ENCODE measurements at regions not wholly inside any gene's neighbourhood (a gene's known extent, or its start where the extent isn't known, plus 50 kb on each side); places are given as distances from the start of the nearest gene placed in this dataset.

DNA sequence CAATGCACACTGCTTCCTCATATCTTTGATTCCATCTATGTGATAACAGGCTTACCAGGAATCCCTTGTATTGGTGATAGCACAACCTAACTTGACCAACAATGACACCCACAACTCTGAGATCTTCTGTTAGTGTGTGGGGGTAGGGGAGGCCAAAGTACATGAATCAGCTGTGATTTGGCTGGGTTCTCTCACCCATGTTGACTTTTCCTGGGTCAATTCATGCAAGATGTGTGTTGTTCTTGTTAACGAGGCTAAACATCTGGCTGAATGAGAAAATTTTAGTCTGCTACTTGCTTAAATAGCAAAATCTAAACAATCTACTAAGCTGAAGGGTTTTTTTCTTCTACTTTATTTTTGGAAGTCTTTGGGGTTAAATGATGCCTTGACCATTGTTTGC lies 341.2 kb upstream of the SLC14A2 start:
- DNase-seq: no peak

DNA sequence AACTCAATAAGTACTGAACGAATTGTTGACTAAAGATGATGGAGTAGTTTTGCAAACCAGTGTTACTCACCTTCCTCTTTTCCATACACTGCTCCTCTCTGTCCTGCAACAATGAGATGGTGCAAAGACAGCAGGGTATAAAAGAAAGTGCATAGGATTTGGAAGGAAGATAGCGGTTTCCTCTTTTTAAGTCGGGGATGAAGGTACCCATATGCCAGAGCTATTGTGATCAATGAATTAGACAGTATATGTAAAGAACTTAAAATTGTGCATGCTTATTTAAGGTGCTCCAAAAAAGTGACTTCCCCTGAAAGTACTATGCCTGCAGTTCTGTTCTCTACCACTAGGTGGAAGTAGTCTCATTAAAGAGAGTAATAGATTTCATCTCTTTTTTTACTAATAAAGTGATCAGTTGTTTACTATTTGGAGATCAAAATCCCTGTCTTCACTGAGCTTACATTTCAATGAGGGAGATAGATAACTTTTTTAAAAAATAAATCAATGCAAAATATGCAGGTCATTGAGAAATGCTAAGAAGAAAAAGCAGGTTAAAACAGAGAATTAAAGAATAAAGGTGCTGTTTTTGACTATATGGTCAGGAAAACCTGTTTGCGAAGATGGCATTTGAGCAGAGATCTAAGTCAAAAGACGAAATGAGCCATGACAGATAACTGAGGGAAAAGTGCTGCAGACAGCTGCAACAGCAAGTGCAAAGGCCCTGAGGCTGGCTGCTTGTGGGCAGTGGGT lies 339.7 kb upstream of the SLC14A2 start:
- DNase-seq: peak; percentile 65

DNA sequence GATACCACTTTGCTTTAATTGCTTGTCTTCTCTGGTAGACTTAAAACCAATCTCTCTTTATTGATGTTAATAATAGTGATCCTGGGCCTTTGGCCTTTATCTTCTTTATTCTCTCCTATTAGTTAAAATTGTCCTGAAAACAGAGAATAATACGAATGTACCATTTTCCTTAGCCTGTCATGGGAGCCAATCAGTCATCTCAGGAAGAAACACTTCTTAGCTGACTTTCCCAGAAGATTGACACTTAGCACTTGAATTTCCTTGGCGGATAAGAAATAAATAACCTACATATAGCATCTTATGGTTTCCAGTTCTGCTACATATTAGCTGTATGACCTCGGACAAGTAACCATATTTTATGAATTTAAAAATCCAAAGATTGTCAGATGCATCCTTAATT lies 338.4 kb upstream of the SLC14A2 start:
- no peak for DNase-seq

DNA sequence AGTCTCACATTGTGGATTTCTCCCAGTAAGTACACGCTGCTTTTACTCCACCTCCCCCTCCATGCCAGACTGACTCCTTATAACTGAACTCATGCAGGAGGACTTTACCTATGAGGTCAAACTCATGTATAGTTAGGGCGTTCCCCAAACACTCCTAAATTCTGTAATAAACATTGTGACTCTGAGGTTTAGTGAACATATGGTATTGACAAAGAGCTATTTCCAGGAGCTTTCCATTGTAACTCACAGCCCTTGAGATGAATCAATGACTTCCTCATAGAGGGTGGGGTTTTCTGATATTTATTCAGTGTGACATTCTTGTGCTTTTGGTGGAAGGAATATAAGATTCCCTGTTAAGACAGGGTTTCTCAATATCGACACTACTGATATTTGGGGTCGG lies 337.4 kb upstream of the SLC14A2 start:
- DNase-seq: no peak

- DNase-seq: no peak
These were observed 334.6 kb upstream of the SLC14A2 start for GRCh38 chr18:45280481-45281276.

GRCh38 chr18:45282101-45282812 lies 333.0 kb upstream of the SLC14A2 start:
- peak; percentile 61 for DNase-seq

GRCh38 chr18:45284174-45284573 lies 331.1 kb upstream of the SLC14A2 start:
- DNase-seq: peak; percentile 9

DNA sequence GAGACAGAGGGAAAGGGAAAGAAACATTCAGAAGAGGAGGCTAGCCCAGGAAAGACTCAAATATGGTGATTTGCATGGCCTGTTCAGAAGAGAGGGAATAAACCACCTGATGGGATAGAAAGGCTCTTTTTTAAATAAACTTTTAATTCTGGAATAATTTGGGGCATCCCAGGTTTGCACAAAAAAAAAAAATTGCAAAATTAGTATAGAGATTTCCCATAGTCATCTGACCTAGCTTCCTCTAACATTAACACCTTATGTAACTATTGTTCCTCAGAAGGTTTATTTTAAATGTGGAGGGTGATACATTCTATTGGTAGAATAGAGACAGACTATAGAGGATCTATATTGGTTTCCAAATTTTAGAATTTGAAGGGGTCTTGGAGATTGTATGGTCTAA lies 330.4 kb upstream of the SLC14A2 start:
- no peak for DNase-seq

DNA sequence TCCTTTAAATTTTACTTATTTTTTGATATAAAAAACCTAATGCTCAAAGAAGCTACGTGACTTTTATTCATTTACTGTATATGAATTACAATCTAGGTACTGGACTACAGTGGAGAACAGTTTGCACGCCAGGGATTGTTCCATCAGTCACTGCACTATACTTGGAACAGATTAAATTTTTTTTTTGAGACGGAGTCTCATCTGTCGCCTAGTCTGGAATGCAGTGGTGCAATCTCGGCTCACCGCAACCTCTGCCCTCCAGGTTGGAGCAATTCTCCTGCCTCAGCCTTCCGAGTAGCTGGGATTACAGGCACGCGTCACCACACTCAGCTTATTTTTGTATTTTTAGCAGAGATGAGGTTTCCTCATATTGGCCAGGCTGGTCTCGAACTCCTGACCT lies 330.0 kb upstream of the SLC14A2 start:
- DNase-seq: no peak

DNA sequence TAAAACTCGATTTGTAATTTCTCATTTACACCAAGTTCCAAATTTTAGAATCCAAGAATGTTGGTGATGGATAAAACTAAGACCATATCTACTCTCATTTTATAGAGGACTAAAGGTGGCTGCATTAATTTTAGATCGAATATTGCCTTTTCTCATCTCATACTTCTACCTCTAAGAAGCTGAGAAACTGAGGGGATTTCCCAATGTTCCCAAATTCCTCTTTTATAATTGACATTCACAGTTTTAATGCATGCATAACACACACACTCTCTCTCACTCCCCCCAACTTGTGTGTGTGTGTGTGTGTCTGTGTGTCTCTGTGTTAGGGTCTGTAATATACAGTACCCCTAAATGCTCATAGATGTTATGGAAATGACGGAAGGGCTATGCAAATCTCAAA lies 328.8 kb upstream of the SLC14A2 start:
- DNase-seq: no peak

DNA sequence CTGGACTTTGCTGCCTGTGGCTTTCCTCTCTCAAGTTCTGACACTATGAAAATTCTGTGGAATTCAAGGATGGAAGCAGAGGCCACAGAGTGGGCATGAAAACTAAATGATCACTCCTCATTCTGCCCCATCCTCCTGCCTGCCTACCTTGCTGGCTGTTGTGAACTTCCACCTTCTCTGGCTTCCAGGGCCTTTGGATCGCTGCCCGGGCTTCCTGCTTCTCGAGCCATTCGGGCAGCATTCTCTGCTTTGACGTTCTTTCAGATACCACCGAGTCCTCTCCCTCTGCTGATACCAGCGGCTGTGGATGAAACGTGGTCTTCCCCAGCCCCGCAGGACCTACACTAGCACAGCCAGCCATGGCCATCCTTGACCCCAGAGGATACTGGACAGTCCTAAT lies 327.7 kb upstream of the SLC14A2 start:
- DNase-seq: no peak

GRCh38 chr18:45290364-45290763 lies 324.9 kb upstream of the SLC14A2 start:
- no peak for DNase-seq

- peak; percentile 31 for DNase-seq
These were observed 323.4 kb upstream of the SLC14A2 start for GRCh38 chr18:45291621-45292615.

DNA sequence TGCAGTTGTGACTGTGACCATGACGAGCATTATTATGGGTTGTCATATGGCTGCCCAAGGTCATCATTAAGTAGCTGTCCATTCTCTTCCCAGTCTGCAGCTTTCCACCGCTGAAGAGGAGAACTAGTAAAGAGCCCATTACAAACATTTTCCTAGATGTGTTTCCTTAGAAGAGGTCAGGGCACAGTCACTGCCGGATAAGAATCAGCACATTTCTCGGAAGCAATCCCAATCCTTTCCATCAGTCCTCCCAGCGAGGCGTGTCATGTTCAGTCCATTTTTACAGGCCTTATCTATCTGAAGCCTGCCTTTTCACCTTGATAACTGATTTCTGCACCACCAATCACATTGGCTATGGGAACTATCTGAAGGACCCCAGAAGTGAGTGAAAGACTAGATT lies 319.9 kb upstream of the SLC14A2 start:
- no peak for DNase-seq

DNA sequence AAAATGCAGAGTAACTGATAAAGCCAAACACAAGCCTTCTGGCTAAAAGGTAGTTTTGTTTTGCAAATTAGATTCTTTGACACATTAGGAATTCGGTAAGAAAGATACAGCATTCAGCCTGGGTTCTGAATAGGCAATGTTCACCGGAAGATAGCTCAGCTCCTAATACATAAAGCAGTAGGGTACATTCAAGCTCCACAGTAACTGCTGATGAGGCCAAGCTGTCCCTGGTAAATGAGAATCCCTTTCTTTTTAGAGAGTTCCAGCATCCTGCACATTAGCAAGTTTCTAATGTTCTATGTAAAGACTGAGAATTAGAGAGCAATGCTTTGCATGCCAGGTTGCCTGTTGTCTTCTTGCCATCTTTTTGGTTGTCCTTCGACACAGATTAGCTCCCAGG lies 316.3 kb upstream of the SLC14A2 start:
- DNase-seq: no peak

DNA sequence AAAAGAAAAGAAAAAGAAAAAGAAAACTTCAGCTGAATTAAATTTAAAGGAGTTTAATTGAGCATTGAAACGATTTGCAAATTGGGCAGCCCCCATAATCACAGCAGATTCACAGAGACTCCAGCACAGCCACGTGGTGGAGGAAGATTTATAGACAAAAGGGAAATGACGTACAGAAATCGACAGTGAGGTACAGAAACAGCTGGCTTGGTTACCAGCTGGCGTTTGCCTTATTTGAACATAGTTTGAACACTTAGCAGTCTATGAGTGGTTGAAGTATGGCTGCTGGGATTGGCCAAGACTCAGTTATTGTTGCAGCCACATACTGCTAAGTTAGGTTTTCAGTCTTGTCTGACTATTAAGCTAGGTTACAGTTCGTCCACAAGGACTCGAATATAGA lies 312.2 kb upstream of the SLC14A2 start:
- no peak for DNase-seq

GRCh38 chr18:45304558-45304957 lies 310.7 kb upstream of the SLC14A2 start:
- no peak for DNase-seq

GRCh38 chr18:45312555-45313126 lies 302.6 kb upstream of the SLC14A2 start:
- DNase-seq: no peak

DNA sequence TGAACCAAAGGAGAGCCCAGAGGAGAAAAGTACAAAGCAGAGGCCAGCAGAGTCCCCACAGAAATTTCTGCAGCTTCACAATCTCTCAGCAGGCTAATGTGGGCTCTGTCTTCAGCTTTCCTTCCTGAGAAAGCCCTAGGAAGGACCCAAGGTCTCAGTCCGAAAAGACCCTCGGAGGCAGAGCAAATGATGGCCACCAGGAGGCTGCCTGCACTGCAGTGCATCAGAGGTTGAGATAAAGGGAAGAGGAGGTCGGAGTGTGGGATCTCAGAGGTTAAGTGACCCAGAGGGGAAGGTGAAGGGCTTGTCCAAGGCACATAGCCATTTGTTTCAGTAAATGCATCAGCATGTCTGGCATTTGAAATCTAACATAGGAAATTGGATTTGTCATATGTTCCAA lies 299.1 kb upstream of the SLC14A2 start:
- no peak for DNase-seq

GRCh38 chr18:45317948-45318640 lies 297.2 kb upstream of the SLC14A2 start:
- no peak for DNase-seq

GRCh38 chr18:45320724-45321123 lies 294.6 kb upstream of the SLC14A2 start:
- DNase-seq: no peak

GRCh38 chr18:45321520-45321919 lies 293.8 kb upstream of the SLC14A2 start:
- no peak for DNase-seq
